GM12891 (cell line): ENCODE measurements at regions not wholly inside any gene's neighbourhood (a gene's known extent, or its start where the extent isn't known, plus 50 kb on each side); places are given as distances from the start of the nearest gene placed in this dataset.

Source experiments
- DNase-seq: peaks from one replicate; pipeline ENCODE4 v3.0.0; 2011; ENCODE audit warnings: low spot score; ENCODE audit not compliant: insufficient read length
- FAIRE-seq: peaks from 2 replicates; lab custom pipeline; 2011; peaks lifted over from hg19 to GRCh38; lab: Jason Lieb, UNC
- PAX5 ChIP-seq: IDR thresholded peaks from 2 replicates; pipeline ENCODE4 v1.6.1; 2011; ENCODE audit warnings: low read length, moderate library complexity, mild to moderate bottlenecking; ENCODE audit not compliant: insufficient read depth, severe bottlenecking
- POLR2A ChIP-seq: IDR thresholded peaks from 2 replicates; pipeline ENCODE4 v1.6.1; 2011; ENCODE audit warnings: low read depth, low read length, control low read depth
- POLR2AphosphoS5 ChIP-seq: IDR thresholded peaks from 2 replicates; pipeline ENCODE4 v1.6.1; 2011; ENCODE audit warnings: low read depth, low read length, control low read depth
- POU2F2 ChIP-seq: IDR thresholded peaks from 2 replicates; pipeline ENCODE4 v1.6.1; 2011; ENCODE audit warnings: low read depth, mild to moderate bottlenecking, control low read depth, low read length, moderate library complexity
- SPI1 ChIP-seq: IDR thresholded peaks from 2 replicates; pipeline ENCODE4 v1.6.1; 2011; ENCODE audit warnings: low read depth, low read length, control low read depth
- TAF1 ChIP-seq: IDR thresholded peaks from 2 replicates; pipeline ENCODE4 v1.6.1; 2011; ENCODE audit warnings: low read depth, low read length, control low read depth

- no peak for TF ChIP-seq POU2F2
- TF ChIP-seq POLR2AphosphoS5, result no peak
- TF ChIP-seq POLR2A, result no peak
- TF ChIP-seq PAX5, result no peak
- no peak for TF ChIP-seq TAF1
- TF ChIP-seq SPI1, result no peak
- DNase-seq, result no peak
- no peak for FAIRE-seq
Observed at GRCh38 chr5:3199962-3200755, 395.5 kb upstream of the IRX1 start.

GRCh38 chr5:3198074-3198449 lies 397.6 kb upstream of the IRX1 start:
- FAIRE-seq, result no peak
- TF ChIP-seq TAF1, result no peak
- TF ChIP-seq POLR2AphosphoS5, result no peak
- DNase-seq, result no peak

- DNase-seq (no peak), FAIRE-seq (no peak)
- TF ChIP-seq POLR2AphosphoS5 (no peak), PAX5 (no peak), SPI1 (no peak), POLR2A (no peak), POU2F2 (no peak), TAF1 (no peak)
Observed at GRCh38 chr5:3197304-3198073, 398.1 kb upstream of the IRX1 start.

- no peak for DNase-seq
- no peak for FAIRE-seq
- TF ChIP-seq POU2F2 (no peak), SPI1 (no peak), POLR2AphosphoS5 (no peak), TAF1 (no peak), PAX5 (no peak), POLR2A (no peak)
Observed at GRCh38 chr5:3195994-3196393, 399.6 kb upstream of the IRX1 start.

- FAIRE-seq (no peak), DNase-seq (no peak)
Observed at GRCh38 chr5:3194684-3195083, 400.9 kb upstream of the IRX1 start.

GRCh38 chr5:3194271-3194670 lies 401.4 kb upstream of the IRX1 start:
- DNase-seq (no peak), FAIRE-seq (no peak)
- TF ChIP-seq PAX5 (no peak), TAF1 (no peak), POU2F2 (no peak), POLR2A (no peak), POLR2AphosphoS5 (no peak), SPI1 (no peak)

More at GRCh38 chr5:3194684-3195083, 400.9 kb upstream of the IRX1 start:
- TF ChIP-seq PAX5 (no peak), POLR2AphosphoS5 (no peak), POLR2A (no peak), TAF1 (no peak), SPI1 (no peak), POU2F2 (no peak)

GRCh38 chr5:3191585-3191984 lies 404.0 kb upstream of the IRX1 start:
- DNase-seq (no peak), FAIRE-seq (no peak)
- no peak for TF ChIP-seq POLR2A
- no peak for TF ChIP-seq SPI1
- no peak for TF ChIP-seq POU2F2
- TF ChIP-seq POLR2AphosphoS5, result no peak
- TF ChIP-seq PAX5, result no peak
- no peak for TF ChIP-seq TAF1

- TF ChIP-seq POLR2A (no peak), SPI1 (no peak), POLR2AphosphoS5 (no peak), PAX5 (no peak), POU2F2 (no peak), TAF1 (no peak)
- no peak for DNase-seq
- no peak for FAIRE-seq
Observed at GRCh38 chr5:3190930-3191329, 404.7 kb upstream of the IRX1 start.

GRCh38 chr5:3190433-3190832 lies 405.2 kb upstream of the IRX1 start:
- DNase-seq, result no peak
- no peak for TF ChIP-seq PAX5
- TF ChIP-seq POLR2A, result no peak
- no peak for TF ChIP-seq SPI1
- no peak for TF ChIP-seq POU2F2
- no peak for TF ChIP-seq TAF1
- TF ChIP-seq POLR2AphosphoS5, result no peak
- FAIRE-seq, result no peak
